Mesendoderm (in vitro differentiated cells): ENCODE measurements at regions not wholly inside any gene's neighbourhood (a gene's known extent, or its start where the extent isn't known, plus 50 kb on each side); places are given as distances from the start of the nearest gene placed in this dataset.

Experiments used
- DNase-seq: peaks from one replicate; pipeline ENCODE4 v3.0.0; 2013
- H2AK5ac ChIP-seq: 2 replicates; pipeline ENCODE4 v1.6.1; 2013; ENCODE audit warnings: low read length, inconsistent platforms
- H2BK120ac ChIP-seq: 2 replicates; pipeline ENCODE4 v1.6.1; 2013; ENCODE audit warnings: low read depth, mild to moderate bottlenecking, low read length, moderate library complexity, mixed read lengths
- H2BK15ac ChIP-seq: replicated peaks from 2 replicates; pipeline ENCODE4 v1.6.1; 2013; ENCODE audit warnings: low read depth, mild to moderate bottlenecking, moderate library complexity
- H2BK5ac ChIP-seq: 2 replicates; pipeline ENCODE4 v1.6.1; 2013; ENCODE audit warnings: low read length, inconsistent platforms
- H3K18ac ChIP-seq: 2 replicates; pipeline ENCODE4 v1.6.1; 2013; ENCODE audit warnings: mild to moderate bottlenecking, low read length, mixed read lengths
- H3K23ac ChIP-seq: one replicate; pipeline ENCODE4 v1.6.1; 2013; ENCODE audit warnings: low read length
- H3K27ac ChIP-seq: 2 replicates; pipeline ENCODE4 v1.5.1; 2013; ENCODE audit warnings: low read depth, mild to moderate bottlenecking, inconsistent platforms, low read length, moderate library complexity
- H3K27me3 ChIP-seq: 2 replicates; pipeline ENCODE4 v1.6.1; 2013; ENCODE audit warnings: low read length, control low read depth, mild to moderate bottlenecking, inconsistent platforms; ENCODE audit not compliant: insufficient read depth, poor library complexity
- H3K36me3 ChIP-seq: 2 replicates; pipeline ENCODE4 v1.6.1; 2013; ENCODE audit warnings: low read length, inconsistent platforms; ENCODE audit not compliant: control insufficient read depth, insufficient read depth
- H3K4ac ChIP-seq: one replicate; pipeline ENCODE4 v1.6.1; 2013; ENCODE audit warnings: low read depth, mild to moderate bottlenecking, low read length, moderate library complexity
- H3K4me1 ChIP-seq: 2 replicates; pipeline ENCODE4 v1.6.1; 2013; ENCODE audit warnings: low read depth, low read length, inconsistent platforms; ENCODE audit not compliant: control insufficient read depth
- H3K4me2 ChIP-seq: 2 replicates; pipeline ENCODE4 v1.6.1; 2013; ENCODE audit warnings: low read length
- H3K4me3 ChIP-seq: 2 replicates; pipeline ENCODE4 v1.5.1; 2013; ENCODE audit warnings: mild to moderate bottlenecking, low read length
- H3K56ac ChIP-seq: one replicate; pipeline ENCODE4 v1.6.1; 2013; ENCODE audit warnings: low read length
- H3K79me1 ChIP-seq: 2 replicates; pipeline ENCODE4 v1.6.1; 2013; ENCODE audit warnings: low read length, inconsistent platforms
- H3K79me2 ChIP-seq: 2 replicates; pipeline ENCODE4 v1.6.1; 2013; ENCODE audit warnings: mild to moderate bottlenecking, low read length; ENCODE audit not compliant: control insufficient read depth, insufficient read depth
- H3K9ac ChIP-seq: 2 replicates; pipeline ENCODE4 v1.6.1; 2013; ENCODE audit warnings: low read length, inconsistent platforms
- H4K5ac ChIP-seq: one replicate; pipeline ENCODE4 v1.6.1; 2013; ENCODE audit warnings: low read length
- H4K8ac ChIP-seq: one replicate; pipeline ENCODE4 v1.6.1; 2013; ENCODE audit warnings: low read depth, mild to moderate bottlenecking, control low read depth, low read length, moderate library complexity
- WGBS: extraction: QIAGEN DNeasy Blood & Tissue Kit; methylation state at CpG from one replicate; pipeline ENCODE4 v1.1.7; 2013; ENCODE audit warnings: low lambda C conversion rate, missing lambda C conversion rate; ENCODE audit not compliant: insufficient coverage; ENCODE audit errors: extremely low coverage; 5-methylcytosine and 5-hydroxymethylcytosine counted together

- no peak overlapping the region for H2BK15ac ChIP-seq
- no peak overlapping the region for H3K56ac ChIP-seq
- no peaks in the 10 kb centered on the region for H3K79me2 ChIP-seq
- H2AK5ac ChIP-seq, result no peak overlapping the region
- no peak overlapping the region for H3K4me3 ChIP-seq
- no peak overlapping the region for H3K9ac ChIP-seq
- no peak overlapping the region for H2BK5ac ChIP-seq
- H3K23ac ChIP-seq, result no peak overlapping the region
- no peak overlapping the region for H3K27ac ChIP-seq
- H4K5ac ChIP-seq, result no peak overlapping the region
- H3K4ac ChIP-seq, result no peak overlapping the region
- no peaks in the 10 kb centered on the region for H3K36me3 ChIP-seq
- H3K18ac ChIP-seq, result no peak overlapping the region
- no peaks in the 10 kb centered on the region for H3K79me1 ChIP-seq
- H3K4me1 ChIP-seq, result peaks cover 2% of the 10 kb centered on the region
- no peak for DNase-seq
- no peak overlapping the region for H4K8ac ChIP-seq
- no peak overlapping the region for H3K4me2 ChIP-seq
- no peaks in the 10 kb centered on the region for H3K27me3 ChIP-seq
- H2BK120ac ChIP-seq, result no peak overlapping the region
- WGBS, result no CpG with 5 or more reads among the region's 7 CpGs
Measured at GRCh38 chr1:57889676-57890320, 465.9 kb upstream of the DAB1 start.

- WGBS, result no CpG with 5 or more reads among the region's 5 CpGs
- Histone ChIP-seq H3K4ac (no peak overlapping the region), H4K8ac (no peak overlapping the region), H2AK5ac (no peak overlapping the region), H4K5ac (no peak overlapping the region), H3K4me1 (no peaks in the 10 kb centered on the region), H2BK120ac (no peak overlapping the region), H3K4me3 (no peak overlapping the region), H3K79me2 (no peaks in the 10 kb centered on the region), H2BK5ac (no peak overlapping the region), H3K9ac (no peak overlapping the region), H3K56ac (no peak overlapping the region), H3K23ac (no peak overlapping the region), H3K79me1 (no peaks in the 10 kb centered on the region), H3K27ac (no peak overlapping the region), H3K18ac (no peak overlapping the region), H2BK15ac (no peak overlapping the region), H3K4me2 (no peak overlapping the region), H3K27me3 (no peaks in the 10 kb centered on the region), H3K36me3 (no peaks in the 10 kb centered on the region)
- DNase-seq, result no peak
Measured at GRCh38 chr1:57887964-57888491, 464.2 kb upstream of the DAB1 start.

- H3K27me3 ChIP-seq, result no peaks in the 10 kb centered on the region
- H3K36me3 ChIP-seq, result no peaks in the 10 kb centered on the region
- H3K23ac ChIP-seq, result no peak overlapping the region
- no peak overlapping the region for H2BK15ac ChIP-seq
- H3K79me2 ChIP-seq, result no peaks in the 10 kb centered on the region
- H3K27ac ChIP-seq, result no peak overlapping the region
- no peak overlapping the region for H3K4me3 ChIP-seq
- H4K5ac ChIP-seq, result no peak overlapping the region
- H2BK120ac ChIP-seq, result no peak overlapping the region
- no peak overlapping the region for H2AK5ac ChIP-seq
- H4K8ac ChIP-seq, result no peak overlapping the region
- H3K4me1 ChIP-seq, result no peaks in the 10 kb centered on the region
- H3K9ac ChIP-seq, result no peak overlapping the region
- H3K4ac ChIP-seq, result no peak overlapping the region
- no peak overlapping the region for H3K18ac ChIP-seq
- 100% methylated on average over 2 of the region's 7 CpGs for WGBS
- H3K79me1 ChIP-seq, result no peaks in the 10 kb centered on the region
- no peak overlapping the region for H3K56ac ChIP-seq
- no peak overlapping the region for H3K4me2 ChIP-seq
- H2BK5ac ChIP-seq, result no peak overlapping the region
- DNase-seq, result no peak
Measured at GRCh38 chr1:57886376-57886775, 462.5 kb upstream of the DAB1 start.

GRCh38 chr1:57883642-57883995 lies 459.8 kb upstream of the DAB1 start:
- H4K8ac ChIP-seq, result no peak overlapping the region
- no peak overlapping the region for H3K27ac ChIP-seq
- H4K5ac ChIP-seq, result no peak overlapping the region
- no peak overlapping the region for H3K4me2 ChIP-seq
- H2BK5ac ChIP-seq, result no peak overlapping the region
- no peak overlapping the region for H3K23ac ChIP-seq
- no peak overlapping the region for H3K4ac ChIP-seq
- no peak overlapping the region for H3K9ac ChIP-seq
- no peak overlapping the region for H3K18ac ChIP-seq
- H3K79me2 ChIP-seq, result no peaks in the 10 kb centered on the region
- DNase-seq, result no peak
- H3K36me3 ChIP-seq, result no peaks in the 10 kb centered on the region
- H2BK15ac ChIP-seq, result no peak overlapping the region
- H3K27me3 ChIP-seq, result no peaks in the 10 kb centered on the region
- no peak overlapping the region for H2AK5ac ChIP-seq
- no peak overlapping the region for H3K4me3 ChIP-seq
- no peak overlapping the region for H2BK120ac ChIP-seq
- H3K4me1 ChIP-seq, result no peaks in the 10 kb centered on the region
- no CpG with 5 or more reads among the region's 4 CpGs for WGBS
- no peaks in the 10 kb centered on the region for H3K79me1 ChIP-seq
- no peak overlapping the region for H3K56ac ChIP-seq

- no peak overlapping the region for H3K18ac ChIP-seq
- H4K8ac ChIP-seq, result no peak overlapping the region
- DNase-seq, result no peak
- H3K27ac ChIP-seq, result no peak overlapping the region
- H3K4me2 ChIP-seq, result no peak overlapping the region
- no peak overlapping the region for H2BK5ac ChIP-seq
- H3K4me3 ChIP-seq, result no peak overlapping the region
- H3K79me1 ChIP-seq, result no peaks in the 10 kb centered on the region
- H3K4ac ChIP-seq, result no peak overlapping the region
- H2AK5ac ChIP-seq, result no peak overlapping the region
- no peak overlapping the region for H3K56ac ChIP-seq
- H2BK120ac ChIP-seq, result no peak overlapping the region
- no peaks in the 10 kb centered on the region for H3K36me3 ChIP-seq
- H4K5ac ChIP-seq, result no peak overlapping the region
- no peak overlapping the region for H2BK15ac ChIP-seq
- no peak overlapping the region for H3K23ac ChIP-seq
- no CpG with 5 or more reads among the region's 6 CpGs for WGBS
- H3K4me1 ChIP-seq, result no peaks in the 10 kb centered on the region
- H3K79me2 ChIP-seq, result no peaks in the 10 kb centered on the region
- no peak overlapping the region for H3K9ac ChIP-seq
- H3K27me3 ChIP-seq, result no peaks in the 10 kb centered on the region
Measured at GRCh38 chr1:57882934-57883641, 459.2 kb upstream of the DAB1 start.
